ENCODE measurements at regions not wholly inside any gene's neighbourhood (a gene's known extent, or its start where the extent isn't known, plus 50 kb on each side); places are given as distances from the start of the nearest gene placed in this dataset.

GRCh38 chr2:221137385-221137784 lies 434.7 kb downstream of the EPHA4 start:
- Histone ChIP-seq H3F3A (ENCODE audit: insufficient read depth) (no peaks in the 10 kb centered on the region), H3K27me3 (replicated peaks; ENCODE audit: insufficient read depth) (no peaks in the 10 kb centered on the region)
- WGBS, 2 experiments (ENCODE audit: low coverage in 1 of 2, low lambda C conversion rate in 2 of 2, missing lambda C conversion rate in 2 of 2) = 80 to 90% methylated on average over 2 of the region's 2 CpGs

GRCh38 chr2:221142341-221142740 lies 429.8 kb downstream of the EPHA4 start:
- in situ Hi-C loops (cut with MboI) = no loop called here

More at GRCh38 chr2:221137385-221137784, 434.7 kb downstream of the EPHA4 start:
- DNase-seq = no peak
- H3K4me2 ChIP-seq (ENCODE audit: unreplicated experiment) = no peak overlapping the region
- H4K20me1 ChIP-seq (ENCODE audit: insufficient read depth) = no peaks in the 10 kb centered on the region
- peaks cover 18% of the 10 kb centered on the region for H3K4me1 ChIP-seq (ENCODE audit: insufficient read depth)
- no peak for TF ChIP-seq EZH2 (IDR thresholded peaks at IDR 0.05; ENCODE audit: insufficient read depth, poor library complexity, severe bottlenecking)
- no peak for TF ChIP-seq EZH2phosphoT487 (IDR thresholded peaks at IDR 0.05; ENCODE audit: insufficient read depth, low read depth)
- in situ Hi-C loops (cut with MboI) = no loop called here
- no peaks in the 10 kb centered on the region for H3K79me2 ChIP-seq (ENCODE audit: insufficient read depth)
- H3K9me3 ChIP-seq (ENCODE audit: low read depth) = no peaks in the 10 kb centered on the region
- no peak overlapping the region for H3K4me3 ChIP-seq
- H2AFZ ChIP-seq = no peak overlapping the region
- no peak overlapping the region for H3K27ac ChIP-seq
- no peak overlapping the region for H3K9ac ChIP-seq
- no peaks in the 10 kb centered on the region for H3K9me2 ChIP-seq (ENCODE audit: insufficient read depth)
- no peaks in the 10 kb centered on the region for H3K36me3 ChIP-seq (ENCODE audit: low read depth)

GRCh38 chr2:221143231-221143630 lies 428.9 kb downstream of the EPHA4 start:
- 38% methylated on average over 2 of the region's 2 CpGs for WGBS, 2 experiments (ENCODE audit: low coverage in 1 of 2, low lambda C conversion rate in 2 of 2, missing lambda C conversion rate in 2 of 2)
- Histone ChIP-seq H3K9me3 (ENCODE audit: low read depth) (no peaks in the 10 kb centered on the region), H2AFZ (no peak overlapping the region), H3K9ac (no peak overlapping the region), H3K79me2 (ENCODE audit: insufficient read depth) (no peaks in the 10 kb centered on the region), H3K9me2 (ENCODE audit: insufficient read depth) (no peaks in the 10 kb centered on the region), H3K4me1 (ENCODE audit: insufficient read depth) (no peaks in the 10 kb centered on the region), H3K4me3 (no peak overlapping the region), H4K20me1 (ENCODE audit: insufficient read depth) (no peaks in the 10 kb centered on the region), H3F3A (ENCODE audit: insufficient read depth) (no peaks in the 10 kb centered on the region), H3K27ac (no peak overlapping the region), H3K27me3 (replicated peaks; ENCODE audit: insufficient read depth) (no peaks in the 10 kb centered on the region), H3K36me3 (ENCODE audit: low read depth) (no peaks in the 10 kb centered on the region), H3K4me2 (ENCODE audit: unreplicated experiment) (no peak overlapping the region)
- no peak for DNase-seq
- in situ Hi-C loops (cut with MboI) = no loop called here
- TF ChIP-seq EZH2 (IDR thresholded peaks at IDR 0.05; ENCODE audit: insufficient read depth, poor library complexity, severe bottlenecking) (no peak), EZH2phosphoT487 (IDR thresholded peaks at IDR 0.05; ENCODE audit: insufficient read depth, low read depth) (no peak)

More at GRCh38 chr2:221142341-221142740, 429.8 kb downstream of the EPHA4 start:
- Histone ChIP-seq H3K4me1 (ENCODE audit: insufficient read depth) (no peaks in the 10 kb centered on the region), H3K27me3 (replicated peaks; ENCODE audit: insufficient read depth) (no peaks in the 10 kb centered on the region), H3K9me3 (ENCODE audit: low read depth) (no peaks in the 10 kb centered on the region), H3K4me2 (ENCODE audit: unreplicated experiment) (no peak overlapping the region), H3F3A (ENCODE audit: insufficient read depth) (no peaks in the 10 kb centered on the region), H4K20me1 (ENCODE audit: insufficient read depth) (no peaks in the 10 kb centered on the region), H3K9me2 (ENCODE audit: insufficient read depth) (no peaks in the 10 kb centered on the region), H3K79me2 (ENCODE audit: insufficient read depth) (no peaks in the 10 kb centered on the region), H2AFZ (no peak overlapping the region), H3K9ac (no peak overlapping the region), H3K36me3 (ENCODE audit: low read depth) (no peaks in the 10 kb centered on the region), H3K27ac (no peak overlapping the region), H3K4me3 (no peak overlapping the region)
- 56 to 66% methylated on average over 7 of the region's 7 CpGs for WGBS, 2 experiments (ENCODE audit: low coverage in 1 of 2, low lambda C conversion rate in 2 of 2, missing lambda C conversion rate in 2 of 2)
- TF ChIP-seq EZH2 (IDR thresholded peaks at IDR 0.05; ENCODE audit: insufficient read depth, poor library complexity, severe bottlenecking) (no peak), EZH2phosphoT487 (IDR thresholded peaks at IDR 0.05; ENCODE audit: insufficient read depth, low read depth) (no peak)
- no peak for DNase-seq

GRCh38 chr2:221144909-221145308 lies 427.2 kb downstream of the EPHA4 start:
- WGBS, 2 experiments (ENCODE audit: low coverage in 1 of 2, low lambda C conversion rate in 2 of 2, missing lambda C conversion rate in 2 of 2) = 11 to 16% methylated on average over 1 of the region's 1 CpG

GRCh38 chr2:221145396-221145795 lies 426.7 kb downstream of the EPHA4 start:
- DNase-seq = no peak
- Histone ChIP-seq H2AFZ (no peak overlapping the region), H3K27ac (no peak overlapping the region), H3K4me3 (no peak overlapping the region), H3K4me1 (ENCODE audit: insufficient read depth) (no peaks in the 10 kb centered on the region), H3F3A (ENCODE audit: insufficient read depth) (no peaks in the 10 kb centered on the region), H3K4me2 (ENCODE audit: unreplicated experiment) (no peak overlapping the region), H3K9me2 (ENCODE audit: insufficient read depth) (no peaks in the 10 kb centered on the region), H4K20me1 (ENCODE audit: insufficient read depth) (no peaks in the 10 kb centered on the region), H3K79me2 (ENCODE audit: insufficient read depth) (no peaks in the 10 kb centered on the region), H3K36me3 (ENCODE audit: low read depth) (no peaks in the 10 kb centered on the region), H3K9ac (no peak overlapping the region), H3K9me3 (ENCODE audit: low read depth) (no peaks in the 10 kb centered on the region), H3K27me3 (replicated peaks; ENCODE audit: insufficient read depth) (no peaks in the 10 kb centered on the region)
- 45 to 67% methylated on average over 1 of the region's 1 CpG for WGBS, 2 experiments (ENCODE audit: low coverage in 1 of 2, low lambda C conversion rate in 2 of 2, missing lambda C conversion rate in 2 of 2)
- TF ChIP-seq EZH2 (IDR thresholded peaks at IDR 0.05; ENCODE audit: insufficient read depth, poor library complexity, severe bottlenecking) = no peak
- no peak for TF ChIP-seq EZH2phosphoT487 (IDR thresholded peaks at IDR 0.05; ENCODE audit: insufficient read depth, low read depth)
- in situ Hi-C loops (cut with MboI) = no loop called here

More at GRCh38 chr2:221144909-221145308, 427.2 kb downstream of the EPHA4 start:
- Histone ChIP-seq H3K4me1 (ENCODE audit: insufficient read depth) (no peaks in the 10 kb centered on the region), H3K9me2 (ENCODE audit: insufficient read depth) (no peaks in the 10 kb centered on the region), H3F3A (ENCODE audit: insufficient read depth) (no peaks in the 10 kb centered on the region), H3K36me3 (ENCODE audit: low read depth) (no peaks in the 10 kb centered on the region), H3K27ac (no peak overlapping the region), H2AFZ (no peak overlapping the region), H3K9ac (no peak overlapping the region), H3K4me3 (no peak overlapping the region), H3K27me3 (replicated peaks; ENCODE audit: insufficient read depth) (no peaks in the 10 kb centered on the region), H4K20me1 (ENCODE audit: insufficient read depth) (no peaks in the 10 kb centered on the region), H3K9me3 (ENCODE audit: low read depth) (no peaks in the 10 kb centered on the region), H3K4me2 (ENCODE audit: unreplicated experiment) (no peak overlapping the region), H3K79me2 (ENCODE audit: insufficient read depth) (no peaks in the 10 kb centered on the region)
- no peak for TF ChIP-seq EZH2phosphoT487 (IDR thresholded peaks at IDR 0.05; ENCODE audit: insufficient read depth, low read depth)
- no peak for TF ChIP-seq EZH2 (IDR thresholded peaks at IDR 0.05; ENCODE audit: insufficient read depth, poor library complexity, severe bottlenecking)
- in situ Hi-C loops (cut with MboI) = no loop called here
- DNase-seq = no peak
